Activated CD4-positive, alpha-beta T cell treated with anti-CD3 and anti-CD28 coated beads, Interleukin-2, Interleukin-4, amounts not matched to agents 100 ng/mL and 50 ng/mL, durations not matched to agents 16 hours and 8 hours (primary cell): ENCODE measurements at regions not wholly inside any gene's neighbourhood (a gene's known extent, or its start where the extent isn't known, plus 50 kb on each side); places are given as distances from the start of the nearest gene placed in this dataset.
"Not testable (repeated sequence)": the region's sequence is repeated elsewhere in the genome, so short reads cannot be mapped to it uniquely, and the experiment has no call there.

Source experiments
- DNase-seq: peaks from one replicate; pipeline ENCODE4 v3.0.0-alpha.2; 2020; ENCODE audit warnings: low spot score

GRCh38 chr21:17340081-17340480, 172.8 kb upstream of the CXADR start:
- no peak for DNase-seq

GRCh38 chr21:17343055-17343454, 169.8 kb upstream of the CXADR start:
- no peak for DNase-seq

GRCh38 chr21:17348357-17348756, 164.5 kb upstream of the CXADR start:
- no peak for DNase-seq

- DNase-seq, result no peak
These were observed 164.0 kb upstream of the CXADR start for GRCh38 chr21:17348849-17349248.

GRCh38 chr21:17351766-17352165, 161.1 kb upstream of the CXADR start:
- no peak for DNase-seq

GRCh38 chr21:17352996-17353655, 159.7 kb upstream of the CXADR start:
- no peak for DNase-seq

- DNase-seq, result no peak
These were observed 153.1 kb upstream of the CXADR start for GRCh38 chr21:17359781-17360180.

GRCh38 chr21:17368748-17369363, 144.0 kb upstream of the CXADR start:
- DNase-seq, result no peak

- DNase-seq, result no peak
These were observed 142.6 kb upstream of the CXADR start for GRCh38 chr21:17370263-17370662.

- DNase-seq, result no peak
These were observed 141.9 kb upstream of the CXADR start for GRCh38 chr21:17370916-17371315.

GRCh38 chr21:17371450-17371849, 141.4 kb upstream of the CXADR start:
- no peak for DNase-seq

- no peak for DNase-seq
These were observed 140.6 kb upstream of the CXADR start for GRCh38 chr21:17372200-17372599.

GRCh38 chr21:17386498-17386897, 126.3 kb upstream of the CXADR start:
- no peak for DNase-seq

GRCh38 chr21:17387030-17387617, 125.7 kb upstream of the CXADR start:
- peak; percentile 72 for DNase-seq

- no peak for DNase-seq
These were observed 124.6 kb upstream of the CXADR start for GRCh38 chr21:17388226-17388625.

- no peak for DNase-seq
These were observed 123.5 kb upstream of the CXADR start for GRCh38 chr21:17389311-17389710.

GRCh38 chr21:17390569-17390968, 122.3 kb upstream of the CXADR start:
- DNase-seq, result no peak

GRCh38 chr21:17391811-17392340, 121.0 kb upstream of the CXADR start:
- DNase-seq, result no peak

GRCh38 chr21:17393413-17393812, 119.4 kb upstream of the CXADR start:
- DNase-seq, result no peak

- no peak for DNase-seq
These were observed 115.9 kb upstream of the CXADR start for GRCh38 chr21:17396948-17397347.

GRCh38 chr21:17397703-17398102, 115.1 kb upstream of the CXADR start:
- DNase-seq, result no peak

GRCh38 chr21:17398954-17399353, 113.9 kb upstream of the CXADR start:
- DNase-seq, result not testable (repeated sequence)

- DNase-seq, result no peak
These were observed 109.9 kb upstream of the CXADR start for GRCh38 chr21:17402937-17403336.
